ENCODE measurements at regions not wholly inside any gene's neighbourhood (a gene's known extent, or its start where the extent isn't known, plus 50 kb on each side); places are given as distances from the start of the nearest gene placed in this dataset.

DNA sequence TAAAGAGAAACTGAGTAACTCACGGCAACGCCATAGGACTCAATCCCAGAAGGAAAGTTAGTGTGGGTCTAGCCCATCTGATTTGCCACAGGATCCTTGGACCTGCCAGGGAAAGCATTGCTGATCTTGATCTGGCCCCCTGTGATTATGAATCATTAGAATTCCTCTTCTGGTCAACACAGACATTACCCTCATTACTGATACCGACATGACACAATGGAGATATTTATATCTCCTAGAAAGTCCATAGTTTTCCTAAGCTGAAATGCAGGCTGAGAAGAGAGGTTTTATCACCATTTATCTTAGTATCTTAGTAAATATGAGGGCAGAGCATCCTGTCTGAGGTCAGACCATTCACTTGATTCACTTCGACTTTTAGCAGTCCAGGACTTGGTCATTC is 75.5 kb upstream of the CCDC68 start:
- Histone ChIP-seq H3K36me3 (ENCODE audit: control insufficient read depth in 1 of 2, insufficient read depth in 2 of 2, low read length in 2 of 2) (no peaks in the 10 kb centered on the region), H3K27ac (ENCODE audit: low read depth, low read length) (no peak overlapping the region), H3K27me3 (ENCODE audit: insufficient read depth, low read length) (0 out of 2 replicates have a peak, but pooled peaks cover 9% of the 10 kb centered on the region), H3K79me2 (ENCODE audit: insufficient read depth, low read length) (no peaks in the 10 kb centered on the region), H3K4me2 (ENCODE audit: low read length) (no peak overlapping the region), H3K9ac (ENCODE audit: low read length) (no peak overlapping the region), H4K20me1 (ENCODE audit: insufficient read depth) (no peaks in the 10 kb centered on the region), H3K9me3 (ENCODE audit: control insufficient read depth in 1 of 2, insufficient read depth in 1 of 2, low read depth in 1 of 2, low read length in 2 of 2) (no peaks in the 10 kb centered on the region), H3K4me1 (ENCODE audit: control insufficient read depth in 1 of 2, insufficient read depth in 2 of 2, low read length in 2 of 2) (no peaks in the 10 kb centered on the region), H3K9me2 (ENCODE audit: insufficient read depth) (no peaks in the 10 kb centered on the region), H2AFZ (ENCODE audit: low read depth, low read length, poor library complexity, severe bottlenecking) (no peak overlapping the region), H3K4me3 (replicated peaks in 1 of 2; ENCODE audit: low read depth in 1 of 2, low read length in 2 of 2) (no peak overlapping the region)
- POLR2A ChIA-PET, result no interaction called here
- intact Hi-C loops (cut with micrococcal nuclease), result no loop called here
- TF ChIP-seq SP1 (IDR thresholded peaks at IDR 0.05; ENCODE audit: low read depth) (no peak), ZBTB33 (IDR thresholded peaks at IDR 0.05; ENCODE audit: extremely low read depth, insufficient replicate concordance, low read length) (no peak), POLR2AphosphoS5 (IDR thresholded peaks at IDR 0.05; ENCODE audit: low read depth, low read length) (no peak), EZH2phosphoT487 (IDR thresholded peaks at IDR 0.05; ENCODE audit: borderline replicate concordance) (no peak), ELF1 (IDR thresholded peaks at IDR 0.05; ENCODE audit: borderline replicate concordance, low read depth) (no peak), YY1 (IDR thresholded peaks at IDR 0.05; ENCODE audit: extremely low read depth, insufficient replicate concordance, low read depth, low read length) (no peak), ZNF274 (IDR thresholded peaks at IDR 0.05; ENCODE audit: low read depth, low read length) (no peak), ZFX (IDR thresholded peaks at IDR 0.05) (no peak), POLR2A (IDR thresholded peaks at IDR 0.05; ENCODE audit: borderline replicate concordance, extremely low read depth, insufficient read depth, insufficient read length) (no peak), MAX (IDR thresholded peaks at IDR 0.05) (no peak), ATF3 (IDR thresholded peaks at IDR 0.05) (no peak), RAD21 (IDR thresholded peaks at IDR 0.05; ENCODE audit: low read depth) (no peak)
- TF ChIP-seq, protein P1, sequence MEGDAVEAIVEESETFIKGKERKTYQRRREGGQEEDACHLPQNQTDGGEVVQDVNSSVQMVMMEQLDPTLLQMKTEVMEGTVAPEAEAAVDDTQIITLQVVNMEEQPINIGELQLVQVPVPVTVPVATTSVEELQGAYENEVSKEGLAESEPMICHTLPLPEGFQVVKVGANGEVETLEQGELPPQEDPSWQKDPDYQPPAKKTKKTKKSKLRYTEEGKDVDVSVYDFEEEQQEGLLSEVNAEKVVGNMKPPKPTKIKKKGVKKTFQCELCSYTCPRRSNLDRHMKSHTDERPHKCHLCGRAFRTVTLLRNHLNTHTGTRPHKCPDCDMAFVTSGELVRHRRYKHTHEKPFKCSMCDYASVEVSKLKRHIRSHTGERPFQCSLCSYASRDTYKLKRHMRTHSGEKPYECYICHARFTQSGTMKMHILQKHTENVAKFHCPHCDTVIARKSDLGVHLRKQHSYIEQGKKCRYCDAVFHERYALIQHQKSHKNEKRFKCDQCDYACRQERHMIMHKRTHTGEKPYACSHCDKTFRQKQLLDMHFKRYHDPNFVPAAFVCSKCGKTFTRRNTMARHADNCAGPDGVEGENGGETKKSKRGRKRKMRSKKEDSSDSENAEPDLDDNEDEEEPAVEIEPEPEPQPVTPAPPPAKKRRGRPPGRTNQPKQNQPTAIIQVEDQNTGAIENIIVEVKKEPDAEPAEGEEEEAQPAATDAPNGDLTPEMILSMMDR (IDR thresholded peaks at IDR 0.05 in 2 of 3, conservative IDR thresholded peaks at IDR 0.05 in 1 of 3; ENCODE audit: borderline replicate concordance in 1 of 3, insufficient read depth in 1 of 3, low read depth in 2 of 3, low read length in 2 of 3), result no peak
- no TSS peak for BruUV-seq (replicated peaks)
- CTCF ChIA-PET, result no interaction called here
- ATAC-seq (no peak), DNase-seq (ENCODE audit: low read depth, low spot score) (no peak)
- RAD21 ChIA-PET (ENCODE audit: low non-redundant PET in 1 of 2, low total read pairs in 2 of 2, uncharacterized antibody in 2 of 2, unreplicated experiment in 2 of 2), result no interaction called here

Data from HCT116 (cell line).